ENCODE measurements at regions not wholly inside any gene's neighbourhood (a gene's known extent, or its start where the extent isn't known, plus 50 kb on each side); places are given as distances from the start of the nearest gene placed in this dataset.

GRCh38 chr18:42137693-42138375 lies 182.8 kb downstream of the PIK3C3 start:
- Histone ChIP-seq H3K9me3 (peaks cover 0 to 18% (median 15%) of the 10 kb centered on the region in 4 donors), H3K36me3 (no peaks in the 10 kb centered on the region), H3K27me3 (no peaks in the 10 kb centered on the region), H3K4me1 (no peaks in the 10 kb centered on the region), H3K4me3 (no peak overlapping the region), H3K27ac (no peak overlapping the region)
- DNase-seq: no peak
- TF ChIP-seq EP300 (IDR thresholded peaks at IDR 0.05) (no peak), CTCF (IDR thresholded peaks at IDR 0.05) (no peak), POLR2AphosphoS5 (IDR thresholded peaks at IDR 0.05) (no peak), POLR2A (IDR thresholded peaks at IDR 0.05) (no peak)
- ATAC-seq (ENCODE audit: low FRiP score in 2 of 2): no peak
- 74 to 82% methylated on average over 3 of the region's 3 CpGs for WGBS, 2 donors

- Histone ChIP-seq H3K4me1 (no peaks in the 10 kb centered on the region), H3K27ac (no peak overlapping the region), H3K36me3 (no peaks in the 10 kb centered on the region), H3K9me3 (peaks cover 0 to 18% (median 15%) of the 10 kb centered on the region in 4 donors), H3K27me3 (no peaks in the 10 kb centered on the region), H3K4me3 (no peak overlapping the region)
- no peak for TF ChIP-seq CTCF (IDR thresholded peaks at IDR 0.05)
- WGBS, 2 donors: 0 to 28% methylated on average over 1 of the region's 1 CpG
- DNase-seq (no peak), ATAC-seq (ENCODE audit: low FRiP score in 2 of 2) (no peak)
Measured at GRCh38 chr18:42141439-42141838, 186.4 kb downstream of the PIK3C3 start.

GRCh38 chr18:42155024-42155423 lies 200.0 kb downstream of the PIK3C3 start:
- no peaks in the 10 kb centered on the region for H3K27me3 ChIP-seq
- H3K9me3 ChIP-seq: no peaks in the 10 kb centered on the region
- no peaks in the 10 kb centered on the region for H3K36me3 ChIP-seq
- no peak for DNase-seq
- TF ChIP-seq EP300 (IDR thresholded peaks at IDR 0.05) (no peak), CTCF (IDR thresholded peaks at IDR 0.05) (no peak), POLR2AphosphoS5 (IDR thresholded peaks at IDR 0.05) (no peak), POLR2A (IDR thresholded peaks at IDR 0.05) (no peak)
- no peaks in the 10 kb centered on the region for H3K4me1 ChIP-seq
- no peak for ATAC-seq (ENCODE audit: low FRiP score in 2 of 2)
- H3K27ac ChIP-seq: no peak overlapping the region
- H3K4me3 ChIP-seq: no peak overlapping the region

- H3K27me3 ChIP-seq: no peaks in the 10 kb centered on the region
- ATAC-seq (ENCODE audit: low FRiP score in 2 of 2) (no peak), DNase-seq (no peak)
- no peak overlapping the region for H3K27ac ChIP-seq
- H3K4me1 ChIP-seq: no peaks in the 10 kb centered on the region
- no peaks in the 10 kb centered on the region for H3K9me3 ChIP-seq
- no peaks in the 10 kb centered on the region for H3K36me3 ChIP-seq
- H3K4me3 ChIP-seq: no peak overlapping the region
- no peak for TF ChIP-seq EP300 (IDR thresholded peaks at IDR 0.05)
- TF ChIP-seq CTCF (IDR thresholded peaks at IDR 0.05): no peak
- no peak for TF ChIP-seq POLR2A (IDR thresholded peaks at IDR 0.05)
- TF ChIP-seq POLR2AphosphoS5 (IDR thresholded peaks at IDR 0.05): no peak
Measured at GRCh38 chr18:42156281-42156680, 201.2 kb downstream of the PIK3C3 start.

GRCh38 chr18:42157420-42157819 lies 202.4 kb downstream of the PIK3C3 start:
- Histone ChIP-seq H3K9me3 (no peaks in the 10 kb centered on the region), H3K4me1 (no peaks in the 10 kb centered on the region), H3K27me3 (no peaks in the 10 kb centered on the region), H3K27ac (no peak overlapping the region), H3K4me3 (no peak overlapping the region), H3K36me3 (no peaks in the 10 kb centered on the region)
- no peak for TF ChIP-seq POLR2A (IDR thresholded peaks at IDR 0.05)
- TF ChIP-seq EP300 (IDR thresholded peaks at IDR 0.05): no peak
- no peak for TF ChIP-seq CTCF (IDR thresholded peaks at IDR 0.05)
- no peak for TF ChIP-seq POLR2AphosphoS5 (IDR thresholded peaks at IDR 0.05)
- no peak for DNase-seq
- WGBS, 2 donors: 90 to 93% methylated on average over 1 of the region's 1 CpG
- ATAC-seq (ENCODE audit: low FRiP score in 2 of 2): no peak

Data from upper lobe of left lung (tissue), 6 donors.